HL-60 (cell line): ENCODE measurements at regions not wholly inside any gene's neighbourhood (a gene's known extent, or its start where the extent isn't known, plus 50 kb on each side); places are given as distances from the start of the nearest gene placed in this dataset.

Source experiments
- CTCF ChIP-seq: IDR thresholded peaks from one replicate; pipeline ENCODE4 v1.5.1; 2011; ENCODE audit warnings: low read length, control low read depth, inconsistent platforms; ENCODE audit not compliant: insufficient read depth
- POLR2AphosphoS5 ChIP-seq: IDR thresholded peaks from 2 replicates; pipeline ENCODE4 v1.6.1; 2012; ENCODE audit warnings: low read depth
- REST ChIP-seq: IDR thresholded peaks from 2 replicates; pipeline ENCODE4 v1.6.1; 2012; ENCODE audit warnings: low read depth; ENCODE audit not compliant: insufficient replicate concordance
- SPI1 ChIP-seq: IDR thresholded peaks from 2 replicates; pipeline ENCODE4 v1.6.1; 2012; ENCODE audit warnings: low read depth, mild to moderate bottlenecking, borderline replicate concordance

- no peak for TF ChIP-seq CTCF
- TF ChIP-seq REST, result no peak
- TF ChIP-seq POLR2AphosphoS5, result no peak
- TF ChIP-seq SPI1, result no peak
Measured at GRCh38 chr3:72164635-72164978, 379.7 kb upstream of the PROK2 start.
